ENCODE measurements at regions not wholly inside any gene's neighbourhood (a gene's known extent, or its start where the extent isn't known, plus 50 kb on each side); places are given as distances from the start of the nearest gene placed in this dataset.

DNA sequence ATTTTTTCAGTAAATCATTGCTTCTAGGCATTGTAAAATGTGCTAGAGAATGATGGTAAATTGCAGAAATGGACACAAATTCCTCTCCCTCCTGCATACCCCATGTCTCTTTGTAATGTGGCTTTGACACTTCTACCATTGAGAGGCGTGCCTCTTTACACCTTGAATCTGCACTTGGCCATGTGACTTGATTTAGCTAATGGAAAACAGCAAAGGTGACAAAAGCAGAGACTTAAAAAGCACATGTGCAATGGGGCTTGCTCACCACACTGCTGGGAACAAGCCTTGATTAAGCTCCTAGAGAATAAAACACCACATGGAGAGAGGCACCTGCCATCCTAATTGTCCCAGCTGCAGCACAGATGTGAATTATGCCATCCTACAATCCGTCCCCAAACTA lies 69.9 kb upstream of the NAA35 start:
- TF ChIP-seq, protein P1, sequence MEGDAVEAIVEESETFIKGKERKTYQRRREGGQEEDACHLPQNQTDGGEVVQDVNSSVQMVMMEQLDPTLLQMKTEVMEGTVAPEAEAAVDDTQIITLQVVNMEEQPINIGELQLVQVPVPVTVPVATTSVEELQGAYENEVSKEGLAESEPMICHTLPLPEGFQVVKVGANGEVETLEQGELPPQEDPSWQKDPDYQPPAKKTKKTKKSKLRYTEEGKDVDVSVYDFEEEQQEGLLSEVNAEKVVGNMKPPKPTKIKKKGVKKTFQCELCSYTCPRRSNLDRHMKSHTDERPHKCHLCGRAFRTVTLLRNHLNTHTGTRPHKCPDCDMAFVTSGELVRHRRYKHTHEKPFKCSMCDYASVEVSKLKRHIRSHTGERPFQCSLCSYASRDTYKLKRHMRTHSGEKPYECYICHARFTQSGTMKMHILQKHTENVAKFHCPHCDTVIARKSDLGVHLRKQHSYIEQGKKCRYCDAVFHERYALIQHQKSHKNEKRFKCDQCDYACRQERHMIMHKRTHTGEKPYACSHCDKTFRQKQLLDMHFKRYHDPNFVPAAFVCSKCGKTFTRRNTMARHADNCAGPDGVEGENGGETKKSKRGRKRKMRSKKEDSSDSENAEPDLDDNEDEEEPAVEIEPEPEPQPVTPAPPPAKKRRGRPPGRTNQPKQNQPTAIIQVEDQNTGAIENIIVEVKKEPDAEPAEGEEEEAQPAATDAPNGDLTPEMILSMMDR (IDR thresholded peaks at IDR 0.05) = no peak
- TF ChIP-seq POLR2A (IDR thresholded peaks at IDR 0.05) = no peak
